Panc1 (cell line): ENCODE measurements at regions not wholly inside any gene's neighbourhood (a gene's known extent, or its start where the extent isn't known, plus 50 kb on each side); places are given as distances from the start of the nearest gene placed in this dataset.

Source experiments
- ATAC-seq: fragments of 200-7000 bp; cut with Tn5 transposase; 2 replicates; pipeline ENCODE4 v1.9.1; 2020; ENCODE audit warnings: mild to moderate bottlenecking, moderate library complexity
- BruUV-seq: library from RNA; stranded (reverse); fragments of 400-500 nt; replicated peaks from 2 replicates; lab custom pipeline; 2021; lab: Mats Ljungman, UMichigan
- CTCF ChIA-PET: fragments of 300-600 bp; sonication (Branson Sonifier 250); formaldehyde crosslinking; loops from one replicate; lab custom pipeline; 2022; ENCODE audit warnings: antibody characterized with exemption; lab: Charles Lee
- POLR2A ChIA-PET: fragments of 300-600 bp; sonication (Branson Sonifier 250); formaldehyde crosslinking; loops from one replicate; lab custom pipeline; 2022; ENCODE audit warnings: antibody characterized with exemption; lab: Charles Lee
- DNase-seq: peaks from one replicate; pipeline ENCODE4 v3.0.0-alpha.2; 2010; ENCODE audit warnings: low read depth, low spot score
- H3K27ac ChIP-seq: 2 replicates; pipeline ENCODE4 v1.5.1; 2011; ENCODE audit warnings: mild to moderate bottlenecking, low read length, inconsistent platforms
- H3K27me3 ChIP-seq: fragments of 200-500 bp; sonication (Bioruptor generic); 2 replicates; pipeline ENCODE4 v1.6.0; 2014; ENCODE audit warnings: low read length, inconsistent platforms; ENCODE audit not compliant: control insufficient read depth, insufficient read depth
- H3K36me3 ChIP-seq: fragments of 200-500 bp; sonication (Bioruptor generic); 2 replicates; pipeline ENCODE4 v1.5.1; 2014; ENCODE audit warnings: inconsistent platforms, mild to moderate bottlenecking, low read length, moderate library complexity; ENCODE audit not compliant: control insufficient read depth, insufficient read depth
- H3K4me1 ChIP-seq: 2 replicates; pipeline ENCODE4 v1.5.1; 2011; ENCODE audit warnings: inconsistent platforms, mild to moderate bottlenecking, low read length, moderate library complexity; ENCODE audit not compliant: control insufficient read depth, insufficient read depth
- H3K4me3 ChIP-seq, 2 experiments: 2 replicates each; pipeline ENCODE4 v1.5.1; 2011 to 2012; ENCODE audit warnings: low read depth in 2 of 2, low read length in 2 of 2, mild to moderate bottlenecking in 2 of 2, inconsistent platforms in 1 of 2, moderate library complexity in 1 of 2
- H3K9me3 ChIP-seq: fragments of 200-500 bp; sonication (Bioruptor generic); 2 replicates; pipeline ENCODE4 v1.5.1; 2014; ENCODE audit warnings: low read depth, mild to moderate bottlenecking, inconsistent platforms, low read length, moderate library complexity; ENCODE audit not compliant: control insufficient read depth, insufficient read depth
- CTCF ChIP-seq: fragments of 450-650 bp; IDR thresholded peaks from 2 replicates; pipeline ENCODE4 v1.5.1; 2017; ENCODE audit warnings: mild to moderate bottlenecking
- POLR2AphosphoS5 ChIP-seq: IDR thresholded peaks from 2 replicates; pipeline ENCODE4 v1.6.1; 2012; ENCODE audit warnings: mild to moderate bottlenecking, low read depth, low read length, moderate library complexity
- REST ChIP-seq, 2 experiments: IDR thresholded peaks; 2 replicates each; pipeline ENCODE4 v1.6.1; 2011 to 2012; ENCODE audit warnings: low read depth in 2 of 2, control low read depth in 1 of 2, low read length in 1 of 2, mild to moderate bottlenecking in 1 of 2, moderate library complexity in 1 of 2; ENCODE audit not compliant: insufficient read depth in 1 of 2
- SIN3A ChIP-seq: IDR thresholded peaks from 2 replicates; pipeline ENCODE4 v1.6.1; 2012; ENCODE audit warnings: low read depth, mild to moderate bottlenecking, low read length, moderate library complexity, borderline replicate concordance; ENCODE audit not compliant: insufficient read depth
- TCF7L2 ChIP-seq: IDR thresholded peaks from 2 replicates; pipeline ENCODE4 v1.6.1; 2011; ENCODE audit warnings: mild to moderate bottlenecking, low read depth, low read length, inconsistent platforms
- in situ Hi-C: cut with HindIII; loops from 2 replicates; pipeline ENCODE4 v1.10.0; 2016; ENCODE audit warnings: low sequenced_read_pairs, low pct_unique_long_range_greater_than_20kb
- intact Hi-C: fragments of 100-400 bp; cut with micrococcal nuclease; formaldehyde crosslinking; loops from one replicate; pipeline ENCODE4 v1.10.0; 2022; ENCODE audit not compliant: unreplicated experiment

- ChIA-PET POLR2A (no interaction called here), CTCF (no interaction called here)
- Histone ChIP-seq H3K27ac (no peak overlapping the region), H3K36me3 (no peaks in the 10 kb centered on the region), H3K4me3 (no peak overlapping the region), H3K4me1 (no peaks in the 10 kb centered on the region), H3K9me3 (no peaks in the 10 kb centered on the region), H3K27me3 (no peaks in the 10 kb centered on the region)
- DNase-seq (no peak), ATAC-seq (no peak)
- TF ChIP-seq TCF7L2 (no peak), REST (IDR thresholded peaks at IDR 0.05; ENCODE audit: insufficient read depth in 1 of 2, low read depth in 2 of 2, low read length in 1 of 2) (no peak), POLR2AphosphoS5 (no peak), SIN3A (no peak), CTCF (no peak)
- intact Hi-C loops: no loop called here
- no TSS peak for BruUV-seq
- in situ Hi-C loops: no loop called here
These were observed 553.8 kb downstream of the EPHA4 start for GRCh38 chr2:221018262-221018661.

- TF ChIP-seq POLR2AphosphoS5: no peak
- no peak for TF ChIP-seq REST (IDR thresholded peaks at IDR 0.05; ENCODE audit: insufficient read depth in 1 of 2, low read depth in 2 of 2, low read length in 1 of 2)
- TF ChIP-seq SIN3A: no peak
- TF ChIP-seq CTCF: no peak
- TF ChIP-seq TCF7L2: no peak
- no TSS peak for BruUV-seq
- ChIA-PET CTCF (no interaction called here), POLR2A (no interaction called here)
- DNase-seq: no peak
- no peaks in the 10 kb centered on the region for H3K4me1 ChIP-seq
- no peak overlapping the region for H3K4me3 ChIP-seq
- H3K36me3 ChIP-seq: no peaks in the 10 kb centered on the region
- no peaks in the 10 kb centered on the region for H3K27me3 ChIP-seq
- H3K9me3 ChIP-seq: no peaks in the 10 kb centered on the region
- no peak for ATAC-seq
- no peak overlapping the region for H3K27ac ChIP-seq
- in situ Hi-C loops (no loop called here), intact Hi-C loops (no loop called here)
These were observed 552.4 kb downstream of the EPHA4 start for GRCh38 chr2:221019668-221020067.
